ENCODE measurements at regions not wholly inside any gene's neighbourhood (a gene's known extent, or its start where the extent isn't known, plus 50 kb on each side); places are given as distances from the start of the nearest gene placed in this dataset.

DNA sequence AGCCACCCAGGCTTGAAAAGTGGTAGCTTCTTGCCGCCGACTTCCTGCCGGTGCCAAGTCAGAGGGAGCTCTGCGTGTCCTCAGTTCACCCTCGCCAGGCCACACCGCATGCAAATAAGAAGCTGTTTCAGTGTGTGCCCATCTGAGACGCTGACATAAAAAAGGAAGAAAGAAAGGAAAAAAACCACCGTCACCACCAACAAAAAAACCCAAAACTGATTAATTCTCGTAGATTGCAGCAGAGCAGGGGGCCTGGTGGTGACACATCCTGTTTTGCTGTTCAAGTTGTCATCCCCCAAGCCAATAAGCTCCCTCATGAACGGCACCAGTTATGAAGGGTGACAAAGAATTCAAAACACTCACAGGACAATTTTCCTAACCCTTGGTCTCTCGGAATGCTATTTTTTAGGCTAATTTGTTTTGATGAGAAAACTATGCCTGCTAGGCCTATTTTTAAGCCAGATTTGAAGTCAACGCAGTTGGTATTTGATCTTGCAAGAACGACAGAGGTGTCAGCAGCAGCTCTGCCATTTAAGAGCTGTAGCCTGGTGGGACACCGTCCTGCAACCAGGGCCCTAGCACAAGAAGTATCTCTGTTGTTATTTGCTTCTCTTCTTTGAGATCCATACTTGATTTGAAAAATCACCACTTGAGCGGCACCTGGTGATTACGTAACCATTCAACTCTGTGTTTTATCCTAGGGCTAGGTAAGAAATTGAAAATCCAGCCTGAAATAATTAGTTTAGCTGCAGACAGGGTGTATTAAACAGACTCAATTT lies 145.6 kb downstream of the PFKFB3 start:
- Histone ChIP-seq H3K36me3 (no peaks in the 10 kb centered on the region), H3K9me3 (no peaks in the 10 kb centered on the region), H3K4me3 (replicated peaks in 1 of 3) (no peak overlapping the region), H3K4me1 (peaks cover 0 to 12% of the 10 kb centered on the region in 2 donors), H3K27ac (peak overlapping the region in 2 of 3 donors; percentile 65 to 84), H3K27me3 (no peaks in the 10 kb centered on the region)
- peak; percentile 57 to 72 for DNase-seq
- intact Hi-C loops (cut with DNase I), result no loop called here
- 48 to 53% methylated on average over 16 of the region's 16 CpGs for WGBS, 2 donors
- TF ChIP-seq POLR2A (IDR thresholded peaks at IDR 0.05), result no peak
- TF ChIP-seq CTCF (IDR thresholded peaks at IDR 0.05), result no peak

- WGBS, 2 donors, result 93 to 95% methylated on average over 8 of the region's 8 CpGs
- intact Hi-C loops (cut with DNase I), result no loop called here
- TF ChIP-seq POLR2A (IDR thresholded peaks at IDR 0.05) (no peak), CTCF (IDR thresholded peaks at IDR 0.05) (no peak)
- Histone ChIP-seq H3K4me1 (peaks cover 0 to 12% of the 10 kb centered on the region in 2 donors), H3K36me3 (no peaks in the 10 kb centered on the region), H3K27me3 (no peaks in the 10 kb centered on the region), H3K9me3 (no peaks in the 10 kb centered on the region), H3K27ac (no peak overlapping the region), H3K4me3 (replicated peaks in 1 of 3) (no peak overlapping the region)
- no peak for DNase-seq
Measured at GRCh38 chr10:6349846-6350535, 147.3 kb downstream of the PFKFB3 start.

GRCh38 chr10:6350609-6351008 lies 147.9 kb downstream of the PFKFB3 start:
- 97 to 99% methylated on average over 3 of the region's 3 CpGs for WGBS, 2 donors
- Histone ChIP-seq H3K4me1 (peaks cover 0 to 12% of the 10 kb centered on the region in 2 donors), H3K27ac (no peak overlapping the region), H3K27me3 (no peaks in the 10 kb centered on the region), H3K4me3 (replicated peaks in 1 of 3) (no peak overlapping the region), H3K36me3 (no peaks in the 10 kb centered on the region), H3K9me3 (no peaks in the 10 kb centered on the region)
- DNase-seq, result no peak
- intact Hi-C loops (cut with DNase I), result no loop called here
- TF ChIP-seq CTCF (IDR thresholded peaks at IDR 0.05) (no peak), POLR2A (IDR thresholded peaks at IDR 0.05) (no peak)

DNA sequence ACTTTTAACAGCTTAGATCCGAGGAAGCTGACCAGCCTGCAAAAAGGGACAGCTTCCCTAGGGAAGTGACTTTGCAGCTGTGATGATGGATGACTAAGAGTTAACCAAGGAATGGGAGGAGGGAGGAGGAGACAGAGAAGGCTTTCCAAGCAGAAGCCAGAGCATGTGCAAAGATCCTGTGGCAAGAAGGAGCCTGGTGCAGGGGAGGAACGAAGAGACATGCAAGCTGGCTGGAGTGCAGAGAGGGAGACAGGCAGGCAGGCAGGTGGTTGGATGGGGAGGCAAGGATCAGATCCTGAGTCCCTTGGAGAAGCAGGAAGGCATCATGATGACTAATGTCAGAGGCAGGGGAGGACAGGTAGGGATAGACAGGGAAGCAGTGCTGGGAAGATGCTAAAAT lies 148.8 kb downstream of the PFKFB3 start:
- intact Hi-C loops (cut with DNase I), result no loop called here
- Histone ChIP-seq H3K36me3 (no peaks in the 10 kb centered on the region), H3K27me3 (no peaks in the 10 kb centered on the region), H3K4me1 (peaks cover 0 to 12% of the 10 kb centered on the region in 2 donors), H3K9me3 (no peaks in the 10 kb centered on the region), H3K27ac (no peak overlapping the region), H3K4me3 (replicated peaks in 1 of 3) (no peak overlapping the region)
- 74 to 81% methylated on average over 2 of the region's 2 CpGs for WGBS, 2 donors
- DNase-seq, result no peak
- TF ChIP-seq CTCF (IDR thresholded peaks at IDR 0.05), result no peak
- no peak for TF ChIP-seq POLR2A (IDR thresholded peaks at IDR 0.05)

GRCh38 chr10:6353526-6353925 lies 150.8 kb downstream of the PFKFB3 start:
- Histone ChIP-seq H3K4me1 (no peaks in the 10 kb centered on the region), H3K27ac (no peak overlapping the region), H3K4me3 (replicated peaks in 1 of 3) (no peak overlapping the region), H3K27me3 (no peaks in the 10 kb centered on the region), H3K9me3 (no peaks in the 10 kb centered on the region), H3K36me3 (no peaks in the 10 kb centered on the region)
- no peak for DNase-seq
- intact Hi-C loops (cut with DNase I), result no loop called here
- TF ChIP-seq POLR2A (IDR thresholded peaks at IDR 0.05), result no peak
- TF ChIP-seq CTCF (IDR thresholded peaks at IDR 0.05), result no peak
- WGBS, 2 donors, result 91% methylated on average over 1 of the region's 1 CpG
